Breast epithelium (tissue), 4 donors: ENCODE measurements at regions not wholly inside any gene's neighbourhood (a gene's known extent, or its start where the extent isn't known, plus 50 kb on each side); places are given as distances from the start of the nearest gene placed in this dataset.
A peak's percentile ranks its signal among the peaks of the same experiment; 100 is the strongest.

ENCODE experiments used
- DNase-seq, 2 donors: peaks; one replicate each; pipeline ENCODE4 v3.0.0-alpha.2; 2019; ENCODE audit warnings: low spot score in 2 of 2
- H3K27ac ChIP-seq, 2 donors: fragments of 200-600 bp; sonication (generic) in 1 of 2; one replicate each; pipeline ENCODE4 v1.5.1; 2016 to 2019; ENCODE audit warnings: mild to moderate bottlenecking in 1 of 2
- H3K27me3 ChIP-seq, 2 donors: fragments of 200-600 bp; sonication (generic) in 1 of 2; one replicate each; pipeline versions ENCODE4 v1.5.1 to v1.6.0; 2017 to 2019; ENCODE audit warnings: control low read depth in 1 of 2, mild to moderate bottlenecking in 1 of 2
- H3K36me3 ChIP-seq: fragments of 200-600 bp; one replicate; pipeline ENCODE4 v1.5.1; 2019
- H3K4me1 ChIP-seq, 2 donors: fragments of 200-600 bp; sonication (generic); one replicate each; pipeline ENCODE4 v1.5.1; 2016 to 2019; ENCODE audit warnings: control low read depth in 1 of 2
- H3K4me3 ChIP-seq, 3 donors: fragments of 200-600 bp; sonication (generic); 1 replicate in 2 of 3; 2 replicates in 1 of 3; pipeline ENCODE4 v1.5.1; 2016 to 2019; ENCODE audit warnings: mild to moderate bottlenecking in 3 of 3, moderate library complexity in 2 of 3
- H3K9me3 ChIP-seq, 2 donors: fragments of 200-600 bp; sonication (generic) in 1 of 2; one replicate each; pipeline ENCODE4 v1.5.1; 2016 to 2019; ENCODE audit warnings: control low read depth in 1 of 2
- POLR2A ChIP-seq: fragments of 450-650 bp; IDR thresholded peaks from one replicate; pipeline ENCODE4 v1.6.1; 2016; ENCODE audit warnings: antibody characterized with exemption, mild to moderate bottlenecking, moderate library complexity
- POLR2AphosphoS5 ChIP-seq, 3 donors: sonication (generic); formaldehyde crosslinking; IDR thresholded peaks; one replicate each; pipeline ENCODE4 v1.6.1; 2017; ENCODE audit warnings: antibody characterized with exemption in 3 of 3
- intact Hi-C: fragments of 100-400 bp; cut with DNase I; formaldehyde crosslinking; loops from one replicate; pipeline ENCODE4 v1.15.1; 2023; ENCODE audit warnings: low total_unique reads
- TF ChIP-seq, protein P1 (sequence below), 3 donors: fragments of 450-650 bp; IDR thresholded peaks; one replicate each; pipeline ENCODE4 v1.5.1; 2016 to 2017; ENCODE audit warnings: antibody characterized with exemption in 3 of 3, mild to moderate bottlenecking in 3 of 3, moderate library complexity in 3 of 3

DNA sequence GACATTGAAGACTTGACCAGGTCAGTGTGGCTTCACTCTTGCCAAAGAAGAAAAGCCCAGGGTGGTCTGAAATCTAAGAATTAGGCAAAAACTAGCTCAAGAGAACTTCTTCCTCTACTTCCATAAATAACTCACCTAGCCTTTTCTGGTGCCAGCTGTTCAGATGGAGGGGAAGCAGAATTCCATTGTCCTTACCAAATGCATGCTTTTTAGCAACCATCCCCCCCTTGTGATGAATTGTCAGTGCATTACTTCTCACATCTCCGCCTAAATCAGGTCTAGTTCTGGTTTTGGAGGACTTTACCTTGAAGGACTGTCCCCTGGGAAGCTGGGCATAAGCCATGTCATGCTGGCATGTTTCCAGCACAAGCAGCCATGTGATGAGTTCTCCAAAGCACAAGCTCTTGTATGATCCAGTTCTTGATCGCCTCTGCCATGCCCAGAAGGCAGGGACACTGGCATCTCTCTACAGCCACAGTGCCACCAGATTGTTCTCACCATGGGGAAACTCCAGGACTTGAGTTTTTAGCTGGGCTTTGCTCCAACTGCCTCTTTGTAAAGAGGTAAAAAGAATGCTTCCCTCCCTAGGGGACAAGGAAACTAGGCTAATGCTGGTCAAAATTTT is 96.4 kb upstream of the IL12A start:
- intact Hi-C loops, result no loop called here
- H3K9me3 ChIP-seq, result no peaks in the 10 kb centered on the region
- H3K4me1 ChIP-seq, result peaks cover 0 to 6% of the 10 kb centered on the region in 2 donors
- peak in 1 of 2 donors; percentile 82 for DNase-seq
- H3K36me3 ChIP-seq, result no peaks in the 10 kb centered on the region
- TF ChIP-seq POLR2AphosphoS5 (IDR thresholded peaks at IDR 0.05) (no peak), POLR2A (no peak)
- TF ChIP-seq, protein P1, sequence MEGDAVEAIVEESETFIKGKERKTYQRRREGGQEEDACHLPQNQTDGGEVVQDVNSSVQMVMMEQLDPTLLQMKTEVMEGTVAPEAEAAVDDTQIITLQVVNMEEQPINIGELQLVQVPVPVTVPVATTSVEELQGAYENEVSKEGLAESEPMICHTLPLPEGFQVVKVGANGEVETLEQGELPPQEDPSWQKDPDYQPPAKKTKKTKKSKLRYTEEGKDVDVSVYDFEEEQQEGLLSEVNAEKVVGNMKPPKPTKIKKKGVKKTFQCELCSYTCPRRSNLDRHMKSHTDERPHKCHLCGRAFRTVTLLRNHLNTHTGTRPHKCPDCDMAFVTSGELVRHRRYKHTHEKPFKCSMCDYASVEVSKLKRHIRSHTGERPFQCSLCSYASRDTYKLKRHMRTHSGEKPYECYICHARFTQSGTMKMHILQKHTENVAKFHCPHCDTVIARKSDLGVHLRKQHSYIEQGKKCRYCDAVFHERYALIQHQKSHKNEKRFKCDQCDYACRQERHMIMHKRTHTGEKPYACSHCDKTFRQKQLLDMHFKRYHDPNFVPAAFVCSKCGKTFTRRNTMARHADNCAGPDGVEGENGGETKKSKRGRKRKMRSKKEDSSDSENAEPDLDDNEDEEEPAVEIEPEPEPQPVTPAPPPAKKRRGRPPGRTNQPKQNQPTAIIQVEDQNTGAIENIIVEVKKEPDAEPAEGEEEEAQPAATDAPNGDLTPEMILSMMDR (IDR thresholded peaks at IDR 0.05), result no peak
- peak overlapping the region; percentile 34 to 50 for H3K27ac ChIP-seq
- H3K27me3 ChIP-seq, result no peaks in the 10 kb centered on the region
- no peak overlapping the region for H3K4me3 ChIP-seq

DNA sequence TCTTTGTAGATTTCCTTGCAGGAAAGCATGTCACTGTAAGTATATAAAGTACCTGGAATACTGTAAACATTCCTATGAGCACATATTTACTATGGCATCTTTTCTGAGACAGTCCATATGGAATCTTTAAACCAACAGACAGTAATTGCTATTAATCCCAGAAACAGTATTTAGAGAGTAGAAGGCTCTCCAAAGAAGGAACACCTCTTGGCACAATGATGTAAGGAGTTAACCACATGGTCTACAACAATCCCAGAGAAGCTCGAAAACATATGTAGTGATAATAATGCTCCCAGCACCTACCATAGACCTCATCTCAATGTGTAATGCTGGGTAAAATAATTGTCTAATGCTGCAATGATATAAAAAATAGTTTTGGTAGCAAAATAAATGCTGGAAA is 95.8 kb upstream of the IL12A start:
- H3K27ac ChIP-seq, result peak overlapping the region; percentile 34 to 50
- H3K4me3 ChIP-seq, result no peak overlapping the region
- no peaks in the 10 kb centered on the region for H3K27me3 ChIP-seq
- H3K36me3 ChIP-seq, result no peaks in the 10 kb centered on the region
- intact Hi-C loops, result no loop called here
- H3K9me3 ChIP-seq, result no peaks in the 10 kb centered on the region
- peaks cover 0 to 6% of the 10 kb centered on the region in 2 donors for H3K4me1 ChIP-seq
- TF ChIP-seq POLR2A (no peak), POLR2AphosphoS5 (IDR thresholded peaks at IDR 0.05) (no peak)
- TF ChIP-seq, protein P1 (IDR thresholded peaks at IDR 0.05), result no peak
- DNase-seq, result no peak

DNA sequence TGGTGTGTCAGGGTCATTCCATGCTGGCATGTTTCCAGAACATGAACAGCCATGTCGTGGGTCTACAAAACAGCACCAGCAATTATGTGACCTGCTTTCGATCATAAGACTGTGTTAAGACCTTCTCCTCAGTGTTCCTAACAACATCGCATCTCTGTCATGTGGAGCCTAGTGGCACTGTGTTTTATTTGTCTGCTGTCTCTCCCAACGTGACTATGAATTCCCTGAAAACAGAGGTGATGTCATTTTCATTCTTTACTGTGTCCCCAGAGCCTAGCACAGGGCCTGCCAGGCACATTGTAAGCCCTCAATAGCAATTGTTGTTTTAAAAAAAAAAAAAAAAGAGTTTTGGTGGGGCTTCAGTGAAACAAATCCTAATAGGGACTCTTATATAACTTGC is 94.2 kb upstream of the IL12A start:
- intact Hi-C loops, result no loop called here
- TF ChIP-seq POLR2AphosphoS5 (IDR thresholded peaks at IDR 0.05) (no peak), POLR2A (no peak)
- TF ChIP-seq, protein P1 (IDR thresholded peaks at IDR 0.05), result no peak
- Histone ChIP-seq H3K9me3 (no peaks in the 10 kb centered on the region), H3K4me1 (peaks cover 0 to 6% of the 10 kb centered on the region in 2 donors), H3K27ac (peak overlapping the region in 1 of 2 donors; percentile 48), H3K4me3 (no peak overlapping the region), H3K27me3 (no peaks in the 10 kb centered on the region), H3K36me3 (no peaks in the 10 kb centered on the region)
- no peak for DNase-seq

DNA sequence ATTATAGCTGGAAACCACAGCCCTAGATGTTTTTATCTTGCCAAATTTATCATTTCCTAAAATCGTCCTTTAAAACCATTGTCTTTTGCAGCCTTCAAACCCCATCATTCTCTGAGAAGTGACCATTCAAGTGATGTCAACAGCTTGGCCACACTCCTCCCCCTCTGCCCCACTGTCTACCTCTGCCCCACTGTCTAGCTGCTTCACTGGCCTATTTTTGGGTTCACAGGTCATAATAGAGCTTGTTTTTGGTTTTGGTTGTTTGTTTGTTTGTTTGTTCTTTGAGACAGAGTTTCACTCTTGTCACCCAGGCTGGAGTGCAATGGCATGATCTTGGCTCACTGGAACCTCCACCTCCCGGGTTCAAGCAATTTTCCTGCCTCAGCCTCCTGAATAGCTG is 93.2 kb upstream of the IL12A start:
- Histone ChIP-seq H3K4me3 (no peak overlapping the region), H3K36me3 (no peaks in the 10 kb centered on the region), H3K4me1 (peaks cover 0 to 6% of the 10 kb centered on the region in 2 donors), H3K9me3 (no peaks in the 10 kb centered on the region), H3K27ac (no peak overlapping the region), H3K27me3 (no peaks in the 10 kb centered on the region)
- TF ChIP-seq, protein P1 (IDR thresholded peaks at IDR 0.05), result no peak
- no peak for TF ChIP-seq POLR2AphosphoS5 (IDR thresholded peaks at IDR 0.05)
- TF ChIP-seq POLR2A, result no peak
- DNase-seq, result no peak
- intact Hi-C loops, result loop anchor here (5.0 kb wide), 1 partner anchor 522 kb away; no protein-coding TSS in a partner anchor

DNA sequence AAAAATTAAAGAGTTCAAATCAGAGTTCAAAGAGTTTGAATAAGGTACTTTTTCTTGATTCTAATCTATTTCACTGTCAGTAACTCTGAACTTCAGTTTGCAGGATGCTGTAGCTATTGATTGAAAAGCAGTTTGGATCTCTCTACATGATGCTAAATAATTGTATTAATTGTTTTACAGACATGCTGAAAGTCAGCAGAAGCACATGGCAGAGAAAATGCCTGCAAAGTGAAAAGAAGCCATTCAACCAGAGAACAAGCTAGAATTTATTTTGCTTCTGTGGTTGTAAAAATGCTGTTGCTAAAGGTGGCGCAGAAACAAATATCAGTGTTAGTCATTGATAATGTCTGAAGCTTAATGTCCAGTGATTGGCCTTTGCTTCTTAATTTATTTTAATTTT is 92.1 kb upstream of the IL12A start:
- Histone ChIP-seq H3K27ac (no peak overlapping the region), H3K27me3 (no peaks in the 10 kb centered on the region), H3K9me3 (no peaks in the 10 kb centered on the region), H3K36me3 (no peaks in the 10 kb centered on the region), H3K4me3 (no peak overlapping the region), H3K4me1 (peaks cover 0 to 4% of the 10 kb centered on the region in 2 donors)
- TF ChIP-seq POLR2AphosphoS5 (IDR thresholded peaks at IDR 0.05) (no peak), POLR2A (no peak)
- TF ChIP-seq, protein P1 (IDR thresholded peaks at IDR 0.05), result no peak
- no peak for DNase-seq
- intact Hi-C loops, result loop anchor here (5.0 kb wide), 1 partner anchor 521 kb away; no protein-coding TSS in a partner anchor
